HG03342 (cell line): ENCODE measurements at regions not wholly inside any gene's neighbourhood (a gene's known extent, or its start where the extent isn't known, plus 50 kb on each side); places are given as distances from the start of the nearest gene placed in this dataset.
"Not testable (repeated sequence)": the region's sequence is repeated elsewhere in the genome, so short reads cannot be mapped to it uniquely, and the experiment has no call there.

ENCODE experiments used
- ATAC-seq: cut with Tn5 transposase; IDR thresholded peaks from one replicate; pipeline ENCODE4 v1.9.1; 2021; ENCODE audit warnings: mild to moderate bottlenecking, moderate library complexity; ENCODE audit not compliant: unreplicated experiment

GRCh38 chr5:163330723-163331668 is 106.4 kb upstream of the CCNG1 start:
- ATAC-seq = no peak

DNA sequence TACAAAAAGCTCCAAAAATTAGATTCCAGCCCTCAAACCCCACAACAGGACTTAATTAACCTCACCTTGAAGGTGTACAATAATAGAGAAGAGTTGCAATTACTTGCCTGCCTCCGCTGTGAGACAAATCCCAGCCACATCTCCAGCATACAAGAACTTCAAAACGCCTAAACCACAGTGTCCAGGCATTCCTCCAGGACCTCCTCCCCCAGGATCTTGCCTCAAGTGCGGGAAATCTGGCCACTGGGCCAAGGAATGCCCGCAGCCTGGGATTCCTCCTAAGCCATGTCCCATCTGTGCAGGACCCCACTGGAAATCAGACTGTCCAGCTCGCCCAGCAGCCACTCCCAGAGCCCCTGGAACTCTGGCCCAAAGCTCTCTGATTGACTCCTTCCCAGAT is 101.3 kb upstream of the CCNG1 start:
- not testable (repeated sequence) for ATAC-seq

DNA sequence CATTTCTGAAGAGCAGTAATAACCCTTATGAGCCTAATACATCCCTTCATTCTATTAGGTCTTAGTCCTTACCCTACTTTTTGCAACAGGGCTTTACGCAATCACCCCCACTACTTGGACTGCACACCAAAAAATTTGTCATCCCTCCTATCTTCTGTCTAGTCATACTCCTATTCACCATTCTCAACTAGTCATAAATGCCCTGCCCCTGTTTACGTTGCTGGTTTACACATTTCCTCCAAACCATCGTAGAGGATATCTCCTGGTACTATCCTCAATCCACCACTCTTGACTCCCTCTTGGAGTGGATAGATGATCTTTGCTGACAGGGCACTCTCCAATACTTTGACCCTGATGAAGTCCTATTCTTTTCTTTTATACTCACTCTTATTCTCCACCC is 98.2 kb upstream of the CCNG1 start:
- ATAC-seq = no peak

GRCh38 chr5:163340378-163340777 is 97.0 kb upstream of the CCNG1 start:
- ATAC-seq = not testable (repeated sequence)

GRCh38 chr5:163342306-163342705 is 95.1 kb upstream of the CCNG1 start:
- ATAC-seq = no peak

DNA sequence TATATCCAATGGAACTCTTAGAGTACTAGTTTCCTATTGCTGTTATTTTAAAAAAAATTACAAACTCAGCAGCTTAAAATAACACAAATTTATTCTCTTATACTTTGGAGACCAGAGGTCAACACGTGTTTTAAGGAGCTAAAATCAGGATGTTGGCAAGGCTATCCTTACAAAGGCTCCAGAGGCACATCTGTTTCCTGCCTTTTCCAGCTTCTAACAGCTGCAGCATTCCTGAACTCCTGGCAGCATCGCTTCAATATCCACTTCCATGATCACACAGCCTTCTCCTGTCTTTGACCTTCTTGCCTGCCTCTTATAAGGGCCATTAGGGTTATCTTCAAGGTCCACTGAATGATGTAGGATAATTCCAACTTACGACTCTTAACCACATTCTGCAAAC is 92.2 kb upstream of the CCNG1 start:
- no peak for ATAC-seq

DNA sequence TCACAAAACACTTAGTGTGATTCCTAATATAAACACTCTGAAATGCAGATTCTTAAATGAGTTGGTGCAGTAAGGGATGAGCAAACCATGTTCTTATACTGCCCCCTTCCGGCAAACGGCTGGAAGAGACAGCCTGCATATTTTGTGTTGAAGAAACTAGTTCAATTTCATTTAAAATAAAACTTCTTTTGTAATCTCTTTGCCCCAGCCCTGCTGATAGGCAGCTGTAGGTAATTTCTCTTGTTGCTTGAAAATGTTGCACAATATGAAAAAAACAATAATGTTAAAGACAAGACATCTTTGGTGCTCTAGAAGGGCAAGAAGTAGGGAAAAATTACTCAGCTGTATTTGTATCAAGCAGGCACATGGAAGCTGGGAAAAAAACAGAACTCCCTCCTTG is 89.7 kb upstream of the CCNG1 start:
- ATAC-seq = peak; percentile 84

GRCh38 chr5:163350083-163350482 is 87.3 kb upstream of the CCNG1 start:
- ATAC-seq = no peak

GRCh38 chr5:163352531-163352930 is 84.9 kb upstream of the CCNG1 start:
- no peak for ATAC-seq

DNA sequence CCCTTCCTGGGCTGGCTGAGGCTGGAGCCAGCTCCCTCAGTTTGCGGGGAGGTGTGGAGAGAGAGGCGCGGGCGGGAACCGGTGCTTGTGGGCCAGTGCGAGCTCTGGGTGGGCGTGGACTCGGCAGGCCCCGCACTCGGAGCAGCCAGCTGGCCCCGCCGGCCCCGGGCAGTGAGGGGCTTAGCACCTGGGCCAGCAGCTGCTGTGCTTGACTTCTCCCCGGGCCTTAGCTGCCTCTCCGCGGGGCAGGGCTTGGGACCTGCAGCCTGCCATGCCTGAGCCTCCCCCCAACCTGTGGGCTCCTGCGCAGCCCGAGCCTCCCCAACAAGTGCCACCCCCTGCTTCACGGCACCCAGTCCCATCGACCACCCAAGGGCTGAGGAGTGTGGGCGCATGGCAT is 81.6 kb upstream of the CCNG1 start:
- not testable (repeated sequence) for ATAC-seq

DNA sequence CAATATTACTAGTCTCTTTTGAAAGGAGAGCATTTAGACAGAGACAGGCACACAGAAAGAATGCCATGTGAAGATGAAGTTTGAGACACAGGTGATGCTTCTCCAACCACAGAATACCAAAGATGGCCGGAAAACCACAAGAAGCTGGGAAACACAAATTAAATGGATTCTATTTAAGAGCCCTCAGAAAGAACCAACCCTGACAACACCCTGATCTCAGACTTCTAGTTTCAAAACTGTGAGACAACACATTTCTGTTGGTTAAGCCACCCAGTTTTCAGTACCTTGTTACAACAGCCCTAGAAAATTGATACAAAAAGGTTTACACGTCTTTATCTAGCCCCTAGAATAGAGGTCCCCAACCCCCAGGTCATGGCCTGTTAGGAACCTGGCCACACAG is 79.8 kb upstream of the CCNG1 start:
- no peak for ATAC-seq

DNA sequence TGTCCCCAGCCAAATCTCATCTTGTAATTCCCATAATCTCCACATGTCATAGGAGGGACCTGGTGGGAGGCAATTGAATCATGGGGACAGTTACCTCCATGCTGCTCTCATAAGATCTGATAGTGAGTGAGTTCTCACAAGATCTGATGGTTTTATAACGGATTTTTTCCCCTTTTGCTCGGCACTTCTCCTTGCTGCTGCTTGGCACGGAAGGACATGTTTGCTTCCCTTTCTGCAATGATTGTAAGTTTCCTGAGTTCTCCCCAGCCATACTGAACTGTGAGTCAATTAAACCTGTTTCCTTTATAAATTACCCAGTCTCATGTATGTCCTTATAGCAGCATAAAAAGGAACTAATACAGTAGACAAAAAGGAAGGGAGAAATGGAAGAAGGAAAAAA is 76.7 kb upstream of the CCNG1 start:
- no peak for ATAC-seq

DNA sequence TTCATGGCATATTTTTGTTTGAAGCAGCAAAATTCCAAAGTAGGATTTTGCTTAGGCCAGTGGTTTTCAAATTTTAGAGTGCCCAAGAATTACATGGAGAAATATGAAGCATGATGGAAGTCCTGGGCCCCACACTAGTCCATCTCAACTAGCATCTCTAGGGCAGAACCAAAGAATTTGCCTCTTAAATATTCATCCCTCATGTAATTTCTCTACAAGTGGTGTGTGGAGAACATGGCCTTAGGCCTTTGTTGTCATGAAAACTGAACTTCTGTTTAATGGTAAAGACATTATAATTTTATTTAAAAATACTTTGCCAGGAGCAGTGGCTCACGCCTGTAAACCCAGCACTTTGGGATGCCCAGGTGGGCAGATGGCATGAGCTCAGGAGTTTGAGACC is 75.9 kb upstream of the CCNG1 start:
- no peak for ATAC-seq

- ATAC-seq = peak; percentile 51
Measured at GRCh38 chr5:163362840-163363371, 74.5 kb upstream of the CCNG1 start.

DNA sequence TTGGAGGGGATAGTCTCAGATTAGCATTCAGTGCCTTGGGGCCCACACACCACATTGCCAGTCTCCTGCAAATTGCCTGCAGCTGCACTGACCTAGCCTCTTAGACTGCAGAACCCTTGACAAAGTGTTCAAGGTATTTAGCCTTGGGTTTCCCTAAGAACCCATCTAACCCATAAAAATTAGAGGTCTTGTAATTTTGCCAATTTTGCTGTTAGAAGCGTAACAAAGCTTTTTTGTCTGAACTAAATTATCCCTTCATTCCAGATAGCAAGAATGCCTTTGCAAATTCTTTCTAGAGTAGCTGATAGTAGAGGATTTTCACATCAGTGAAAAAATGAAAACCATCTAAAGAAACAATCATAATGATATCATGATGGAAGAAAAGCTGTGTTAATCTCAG is 74.0 kb upstream of the CCNG1 start:
- ATAC-seq = peak; percentile 10

GRCh38 chr5:163366757-163367156 is 70.6 kb upstream of the CCNG1 start:
- ATAC-seq = no peak

- ATAC-seq = no peak
Measured at GRCh38 chr5:163369776-163370385, 67.5 kb upstream of the CCNG1 start.

DNA sequence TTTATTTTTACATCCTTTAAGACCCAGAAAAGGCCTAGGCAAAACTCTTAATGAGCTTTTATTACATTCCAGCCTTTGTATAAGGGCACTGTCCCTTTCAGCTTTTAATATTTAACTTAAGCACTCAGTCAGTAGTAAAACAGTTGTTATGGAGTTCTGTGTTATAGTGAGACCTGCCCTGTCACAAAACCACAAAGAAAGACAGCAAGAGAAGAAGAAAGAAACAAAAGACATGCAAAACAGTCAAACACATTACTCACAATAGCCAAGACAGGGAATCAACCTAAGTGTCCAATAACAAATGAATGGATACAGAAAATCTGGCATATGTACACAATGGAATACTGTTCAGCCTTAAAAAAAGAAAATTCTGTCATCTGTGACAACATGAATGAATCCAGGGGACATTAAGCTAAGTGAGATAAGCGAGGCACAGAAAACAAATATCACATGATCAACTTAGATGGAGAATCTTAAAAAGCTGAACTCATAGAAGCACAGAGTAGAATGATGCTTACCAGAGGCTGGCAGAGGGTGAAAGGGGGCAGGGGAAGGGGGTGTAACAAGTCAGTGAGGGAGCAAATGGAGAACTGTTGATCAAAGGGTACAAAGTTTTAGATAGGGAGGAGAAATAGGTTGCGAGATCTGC is 63.8 kb upstream of the CCNG1 start:
- peak; percentile 61 for ATAC-seq

- ATAC-seq = no peak
Measured at GRCh38 chr5:163377982-163378381, 59.4 kb upstream of the CCNG1 start.

GRCh38 chr5:163379298-163380155 is 57.9 kb upstream of the CCNG1 start:
- ATAC-seq = no peak

- no peak for ATAC-seq
Measured at GRCh38 chr5:163381832-163382231, 55.6 kb upstream of the CCNG1 start.
